ENCODE measurements at regions not wholly inside any gene's neighbourhood (a gene's known extent, or its start where the extent isn't known, plus 50 kb on each side); places are given as distances from the start of the nearest gene placed in this dataset.

- Histone ChIP-seq H3K36me3 (no peaks in the 10 kb centered on the region), H3K27ac (no peak overlapping the region), H3K4me1 (no peaks in the 10 kb centered on the region), H3K27me3 (no peaks in the 10 kb centered on the region), H3K4me3 (no peak overlapping the region), H3K9me3 (no peaks in the 10 kb centered on the region)
- no peak for DNase-seq (ENCODE audit: low spot score in 2 of 2)
- TF ChIP-seq CTCF (IDR thresholded peaks at IDR 0.05) (no peak), POLR2AphosphoS5 (IDR thresholded peaks at IDR 0.05) (no peak), POLR2A (IDR thresholded peaks at IDR 0.05) (no peak)
- intact Hi-C loops (cut with DNase I; ENCODE audit: low total_unique reads) = no loop called here
Measured at GRCh38 chr7:42997611-42998010, 65.4 kb downstream of the MRPL32 start.

GRCh38 chr7:43004082-43004481 is 71.9 kb downstream of the MRPL32 start:
- no peak overlapping the region for H3K4me3 ChIP-seq
- intact Hi-C loops (cut with DNase I; ENCODE audit: low total_unique reads) = no loop called here
- H3K27me3 ChIP-seq = no peaks in the 10 kb centered on the region
- TF ChIP-seq CTCF (IDR thresholded peaks at IDR 0.05) = no peak
- no peak for TF ChIP-seq POLR2A (IDR thresholded peaks at IDR 0.05)
- no peak for TF ChIP-seq POLR2AphosphoS5 (IDR thresholded peaks at IDR 0.05)
- H3K27ac ChIP-seq = no peak overlapping the region
- DNase-seq (ENCODE audit: low spot score in 2 of 2) = no peak
- no peaks in the 10 kb centered on the region for H3K9me3 ChIP-seq
- no peaks in the 10 kb centered on the region for H3K36me3 ChIP-seq
- H3K4me1 ChIP-seq = no peaks in the 10 kb centered on the region

- H3K4me3 ChIP-seq = no peak overlapping the region
- H3K9me3 ChIP-seq = no peaks in the 10 kb centered on the region
- no peak overlapping the region for H3K27ac ChIP-seq
- intact Hi-C loops (cut with DNase I; ENCODE audit: low total_unique reads) = no loop called here
- TF ChIP-seq POLR2AphosphoS5 (IDR thresholded peaks at IDR 0.05) (no peak), CTCF (IDR thresholded peaks at IDR 0.05) (no peak), POLR2A (IDR thresholded peaks at IDR 0.05) (no peak)
- no peaks in the 10 kb centered on the region for H3K4me1 ChIP-seq
- DNase-seq (ENCODE audit: low spot score in 2 of 2) = no peak
- no peaks in the 10 kb centered on the region for H3K27me3 ChIP-seq
- H3K36me3 ChIP-seq = no peaks in the 10 kb centered on the region
Measured at GRCh38 chr7:43006008-43006407, 73.8 kb downstream of the MRPL32 start.

GRCh38 chr7:43010061-43010460 is 77.9 kb downstream of the MRPL32 start:
- no peak for TF ChIP-seq CTCF (IDR thresholded peaks at IDR 0.05)
- TF ChIP-seq POLR2A (IDR thresholded peaks at IDR 0.05) = no peak
- no peak for TF ChIP-seq POLR2AphosphoS5 (IDR thresholded peaks at IDR 0.05)
- Histone ChIP-seq H3K36me3 (no peaks in the 10 kb centered on the region), H3K4me3 (no peak overlapping the region), H3K9me3 (no peaks in the 10 kb centered on the region), H3K27me3 (no peaks in the 10 kb centered on the region), H3K4me1 (no peaks in the 10 kb centered on the region), H3K27ac (no peak overlapping the region)
- no peak for DNase-seq (ENCODE audit: low spot score in 2 of 2)
- intact Hi-C loops (cut with DNase I; ENCODE audit: low total_unique reads) = loop anchor here (5.0 kb wide), 1 partner anchor 627 kb away; no protein-coding TSS in a partner anchor

- TF ChIP-seq POLR2AphosphoS5 (IDR thresholded peaks at IDR 0.05) (no peak), CTCF (IDR thresholded peaks at IDR 0.05) (no peak), POLR2A (IDR thresholded peaks at IDR 0.05) (no peak)
Measured at GRCh38 chr7:43011879-43012278, 79.7 kb downstream of the MRPL32 start.

More at GRCh38 chr7:43011879-43012278, 79.7 kb downstream of the MRPL32 start:
- Histone ChIP-seq H3K27me3 (no peaks in the 10 kb centered on the region), H3K4me1 (no peaks in the 10 kb centered on the region), H3K4me3 (no peak overlapping the region), H3K36me3 (no peaks in the 10 kb centered on the region), H3K27ac (no peak overlapping the region), H3K9me3 (no peaks in the 10 kb centered on the region)
- intact Hi-C loops (cut with DNase I; ENCODE audit: low total_unique reads) = loop anchor here (5.0 kb wide), 1 partner anchor 625 kb away; no protein-coding TSS in a partner anchor
- DNase-seq (ENCODE audit: low spot score in 2 of 2) = no peak
